CD4-positive, alpha-beta T cell (primary cell): ENCODE measurements at regions not wholly inside any gene's neighbourhood (a gene's known extent, or its start where the extent isn't known, plus 50 kb on each side); places are given as distances from the start of the nearest gene placed in this dataset.

ENCODE experiments used
- ATAC-seq: fragments of 200-7000 bp; cut with Tn5 transposase; one replicate; pipeline ENCODE4 v1.10.0; 2022; ENCODE audit warnings: mild to moderate bottlenecking; ENCODE audit not compliant: poor library complexity
- CTCF ChIA-PET: fragments of 350-600 bp; sonication (Branson Sonifier 250); formaldehyde crosslinking; loops from one replicate; lab custom pipeline; 2021; ENCODE audit warnings: antibody characterized with exemption, inconsistent platforms; lab: Charles Lee
- POLR2A ChIA-PET: fragments of 350-600 bp; sonication (Branson Sonifier 250); formaldehyde crosslinking; loops from one replicate; lab custom pipeline; 2021; ENCODE audit warnings: antibody characterized with exemption, inconsistent platforms; lab: Charles Lee
- DNase-seq, 14 experiments: peaks; one replicate each; pipeline ENCODE4 v3.0.0-alpha.2; 2013 to 2020; ENCODE audit warnings: mixed read lengths in 2 of 14
- H3K27ac ChIP-seq, 2 donors: one replicate each; pipeline versions ENCODE4 v1.5.1 to v1.7.0; 2013; ENCODE audit warnings: low read length in 2 of 2, low read depth in 1 of 2, mild to moderate bottlenecking in 1 of 2
- H3K27me3 ChIP-seq, 2 experiments: 1 replicate in 1 of 2; 2 replicates in 1 of 2; pipeline versions ENCODE4 v1.6.1 to v1.7.0; 2013; ENCODE audit warnings: low read length in 2 of 2, control low read depth in 1 of 2, mild to moderate bottlenecking in 1 of 2, moderate library complexity in 1 of 2; ENCODE audit not compliant: insufficient read depth in 2 of 2, control insufficient read depth in 1 of 2
- H3K36me3 ChIP-seq: one replicate; pipeline ENCODE4 v1.6.1; 2013; ENCODE audit warnings: low read length, control low read depth; ENCODE audit not compliant: insufficient read depth
- H3K4me1 ChIP-seq: one replicate; pipeline ENCODE4 v1.6.1; 2013; ENCODE audit warnings: low read length, control low read depth; ENCODE audit not compliant: insufficient read depth
- H3K4me3 ChIP-seq: one replicate; pipeline ENCODE4 v1.5.1; 2013; ENCODE audit warnings: mild to moderate bottlenecking, low read length, moderate library complexity
- H3K9me3 ChIP-seq, 2 experiments: 1 replicate in 1 of 2; 2 replicates in 1 of 2; pipeline versions ENCODE4 v1.6.1 to v1.7.0; 2013; ENCODE audit warnings: low read length in 2 of 2, mild to moderate bottlenecking in 2 of 2, control low read depth in 1 of 2, moderate library complexity in 1 of 2; ENCODE audit not compliant: control insufficient read depth in 1 of 2, insufficient read depth in 1 of 2
- H3K27ac Mint-ChIP-seq: one replicate; pipeline ENCODE4 v1.8.0; 2020; ENCODE audit warnings: mixed read lengths
- H3K27me3 Mint-ChIP-seq: one replicate; pipeline ENCODE4 v1.8.0; 2021; ENCODE audit warnings: mixed read lengths
- H3K36me3 Mint-ChIP-seq: one replicate; pipeline ENCODE4 v1.8.0; 2021; ENCODE audit warnings: low read depth, mixed read lengths
- H3K4me1 Mint-ChIP-seq: one replicate; pipeline ENCODE4 v1.8.0; 2021; ENCODE audit warnings: low read depth, mixed read lengths
- H3K4me3 Mint-ChIP-seq: one replicate; pipeline ENCODE4 v1.8.0; 2020; ENCODE audit warnings: mild to moderate bottlenecking, mixed read lengths
- H3K9me3 Mint-ChIP-seq: one replicate; pipeline ENCODE4 v1.8.0; 2020; ENCODE audit warnings: mixed read lengths
- intact Hi-C, 2 experiments: fragments of 100-400 bp; cut with DNase I in 1 of 2; cut with micrococcal nuclease in 1 of 2; formaldehyde crosslinking; loops; one replicate each; pipeline versions ENCODE4 v1.15.1 to v1.9.0; 2023 to 2025; cut with DNase I, micrococcal nuclease
- TF ChIP-seq, protein P1 (sequence below): fragments of 200-600 bp; IDR thresholded peaks from one replicate; pipeline ENCODE4 v1.8.0; 2022; ENCODE audit warnings: antibody characterized with exemption, mild to moderate bottlenecking

DNA sequence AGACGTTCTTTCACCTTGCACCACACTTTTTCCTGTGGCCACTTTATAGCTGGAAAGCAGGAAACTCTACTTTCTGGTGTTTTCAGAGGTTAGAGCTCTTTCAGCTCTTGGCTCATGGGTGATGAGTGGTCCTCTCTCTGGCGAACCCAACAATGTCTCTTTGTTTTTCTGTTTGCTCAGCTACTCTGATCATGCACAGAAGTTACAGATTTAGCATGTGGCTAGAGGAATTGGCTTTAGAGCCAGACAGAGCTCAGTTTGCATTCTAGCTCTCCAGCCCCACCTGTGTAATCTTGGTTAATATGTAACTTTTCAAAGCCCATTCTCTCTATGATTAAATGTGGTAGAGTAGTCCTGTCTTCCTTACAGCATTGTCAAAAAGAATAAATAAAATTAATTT is 225.2 kb downstream of the HAPSTR1 start:
- ChIA-PET CTCF (no interaction called here), POLR2A (no interaction called here)
- no peaks in the 10 kb centered on the region for H3K27me3 ChIP-seq
- no peaks in the 10 kb centered on the region for H3K36me3 Mint-ChIP-seq
- no peaks in the 10 kb centered on the region for H3K36me3 ChIP-seq
- H3K4me1 Mint-ChIP-seq, result no peaks in the 10 kb centered on the region
- no peak overlapping the region for H3K27ac ChIP-seq
- TF ChIP-seq, protein P1, sequence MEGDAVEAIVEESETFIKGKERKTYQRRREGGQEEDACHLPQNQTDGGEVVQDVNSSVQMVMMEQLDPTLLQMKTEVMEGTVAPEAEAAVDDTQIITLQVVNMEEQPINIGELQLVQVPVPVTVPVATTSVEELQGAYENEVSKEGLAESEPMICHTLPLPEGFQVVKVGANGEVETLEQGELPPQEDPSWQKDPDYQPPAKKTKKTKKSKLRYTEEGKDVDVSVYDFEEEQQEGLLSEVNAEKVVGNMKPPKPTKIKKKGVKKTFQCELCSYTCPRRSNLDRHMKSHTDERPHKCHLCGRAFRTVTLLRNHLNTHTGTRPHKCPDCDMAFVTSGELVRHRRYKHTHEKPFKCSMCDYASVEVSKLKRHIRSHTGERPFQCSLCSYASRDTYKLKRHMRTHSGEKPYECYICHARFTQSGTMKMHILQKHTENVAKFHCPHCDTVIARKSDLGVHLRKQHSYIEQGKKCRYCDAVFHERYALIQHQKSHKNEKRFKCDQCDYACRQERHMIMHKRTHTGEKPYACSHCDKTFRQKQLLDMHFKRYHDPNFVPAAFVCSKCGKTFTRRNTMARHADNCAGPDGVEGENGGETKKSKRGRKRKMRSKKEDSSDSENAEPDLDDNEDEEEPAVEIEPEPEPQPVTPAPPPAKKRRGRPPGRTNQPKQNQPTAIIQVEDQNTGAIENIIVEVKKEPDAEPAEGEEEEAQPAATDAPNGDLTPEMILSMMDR, result no peak
- H3K9me3 Mint-ChIP-seq, result peaks cover 12% of the 10 kb centered on the region
- H3K9me3 ChIP-seq, result peaks cover 4 to 12% of the 10 kb centered on the region in 2 experiments
- H3K27me3 Mint-ChIP-seq, result no peaks in the 10 kb centered on the region
- ATAC-seq (no peak), DNase-seq (no peak)
- no peaks in the 10 kb centered on the region for H3K4me1 ChIP-seq
- intact Hi-C loops, result no loop called here
- H3K4me3 ChIP-seq, result no peak overlapping the region
- H3K27ac Mint-ChIP-seq, result no peak overlapping the region
- no peak overlapping the region for H3K4me3 Mint-ChIP-seq

DNA sequence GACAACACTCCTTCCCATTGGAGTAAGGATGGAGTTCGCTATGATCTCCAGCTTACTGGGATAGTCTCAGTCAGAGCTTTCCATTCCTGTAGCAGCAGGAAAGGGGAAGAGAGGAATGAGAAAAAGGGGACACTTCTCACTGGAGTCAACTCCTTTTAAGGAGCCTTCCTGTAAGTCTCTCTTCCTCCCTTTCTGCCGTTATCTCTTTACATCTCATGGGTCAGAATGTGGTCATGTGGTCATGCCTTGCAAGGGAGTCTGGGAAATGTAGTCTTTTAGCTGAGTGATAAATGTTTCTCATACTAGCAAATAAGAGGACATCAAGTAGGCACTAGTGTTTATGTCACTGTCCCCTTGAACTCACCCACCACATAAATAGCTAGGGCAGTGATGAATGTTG is 227.3 kb downstream of the HAPSTR1 start:
- POLR2A ChIA-PET, result no interaction called here
- CTCF ChIA-PET, result no interaction called here
- no peaks in the 10 kb centered on the region for H3K27me3 Mint-ChIP-seq
- H3K36me3 Mint-ChIP-seq, result no peaks in the 10 kb centered on the region
- DNase-seq (no peak), ATAC-seq (no peak)
- Histone ChIP-seq H3K36me3 (no peaks in the 10 kb centered on the region), H3K27ac (no peak overlapping the region), H3K4me1 (no peaks in the 10 kb centered on the region), H3K4me3 (no peak overlapping the region), H3K27me3 (no peaks in the 10 kb centered on the region), H3K9me3 (peaks cover 3 to 4% of the 10 kb centered on the region in 2 experiments)
- TF ChIP-seq, protein P1, result no peak
- peaks cover 12% of the 10 kb centered on the region for H3K9me3 Mint-ChIP-seq
- H3K27ac Mint-ChIP-seq, result no peak overlapping the region
- no peak overlapping the region for H3K4me3 Mint-ChIP-seq
- H3K4me1 Mint-ChIP-seq, result no peaks in the 10 kb centered on the region
- intact Hi-C loops, result no loop called here

DNA sequence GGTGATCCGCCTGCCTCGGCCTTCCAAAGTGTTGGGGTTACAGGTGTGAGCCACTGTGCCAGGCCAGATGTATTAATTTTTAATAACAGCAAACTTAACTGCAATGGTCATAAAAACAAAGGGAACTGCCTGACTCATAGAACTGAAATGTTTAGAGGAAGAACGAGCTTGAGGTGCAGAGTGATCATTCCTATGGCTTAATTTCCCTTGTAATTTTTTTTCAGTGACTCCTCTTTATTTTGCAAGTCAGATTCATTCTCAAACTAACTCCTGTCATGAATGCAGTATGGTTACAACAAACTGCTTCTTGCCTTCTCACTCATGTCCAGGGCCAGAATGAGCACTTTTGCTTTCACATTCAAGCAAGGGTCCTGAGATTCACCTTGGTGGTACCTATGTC is 231.3 kb downstream of the HAPSTR1 start:
- intact Hi-C loops, result no loop called here
- Histone ChIP-seq H3K9me3 (peaks cover 0 to 3% of the 10 kb centered on the region in 2 experiments), H3K27ac (no peak overlapping the region), H3K27me3 (no peaks in the 10 kb centered on the region), H3K4me1 (no peaks in the 10 kb centered on the region), H3K4me3 (no peak overlapping the region), H3K36me3 (no peaks in the 10 kb centered on the region)
- Mint-ChIP-seq H3K36me3 (no peaks in the 10 kb centered on the region), H3K4me1 (no peaks in the 10 kb centered on the region), H3K27me3 (no peaks in the 10 kb centered on the region), H3K27ac (no peak overlapping the region), H3K4me3 (no peak overlapping the region), H3K9me3 (peaks cover 15% of the 10 kb centered on the region)
- TF ChIP-seq, protein P1, result no peak
- POLR2A ChIA-PET, result no interaction called here
- no peak for ATAC-seq
- CTCF ChIA-PET, result no interaction called here
- no peak for DNase-seq
